ENCODE measurements at regions not wholly inside any gene's neighbourhood (a gene's known extent, or its start where the extent isn't known, plus 50 kb on each side); places are given as distances from the start of the nearest gene placed in this dataset.
"Not testable (repeated sequence)": the region's sequence is repeated elsewhere in the genome, so short reads cannot be mapped to it uniquely, and the experiment has no call there.

DNA sequence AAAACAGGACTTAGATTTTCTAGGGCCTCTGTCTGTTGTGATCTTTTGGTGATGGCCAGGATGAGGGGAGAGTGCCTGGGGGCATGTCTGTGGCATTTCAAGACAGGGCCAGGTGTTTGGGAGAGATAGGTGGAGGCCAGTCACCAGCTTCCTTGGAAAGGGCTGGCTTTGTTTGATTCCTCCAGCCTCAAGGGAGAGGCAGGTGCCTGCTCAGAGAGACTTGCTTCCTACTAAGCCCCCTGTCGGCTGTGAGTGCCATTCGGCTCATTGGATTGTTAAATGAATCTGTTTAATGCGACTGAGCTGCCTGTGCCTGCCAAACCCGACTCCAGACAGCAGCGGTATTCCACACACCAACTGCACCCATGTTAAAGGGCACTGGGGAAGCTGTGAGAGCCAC is 304.1 kb upstream of the COBL start:
- no peak for DNase-seq (ENCODE audit: low read depth in 2 of 2)

DNA sequence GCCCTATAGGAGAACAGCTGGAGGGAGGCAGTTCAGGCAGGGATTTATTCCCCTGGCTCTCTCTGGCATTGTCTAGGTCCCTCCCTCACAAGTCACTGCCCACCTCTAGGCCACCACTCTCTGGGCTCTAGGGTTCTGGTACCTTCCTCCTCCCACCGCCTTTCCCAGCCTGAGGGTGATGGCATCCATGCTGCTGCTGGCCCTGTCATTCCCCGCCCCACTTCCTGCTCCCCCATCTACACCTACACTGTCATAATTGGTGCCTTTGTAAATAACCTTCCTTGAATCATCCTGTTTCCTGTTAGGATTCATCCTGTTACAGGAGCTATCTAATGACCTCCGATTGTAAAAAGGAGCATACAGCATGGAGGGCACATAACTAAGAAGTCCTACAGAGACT is 303.3 kb upstream of the COBL start:
- DNase-seq (ENCODE audit: low read depth in 2 of 2) = no peak

- DNase-seq (ENCODE audit: low read depth in 2 of 2) = no peak
Observed at GRCh38 chr7:51617686-51618085, 301.1 kb upstream of the COBL start.

GRCh38 chr7:51613911-51614357 is 297.3 kb upstream of the COBL start:
- no peak for DNase-seq (ENCODE audit: low read depth in 2 of 2)

GRCh38 chr7:51611937-51612336 is 295.3 kb upstream of the COBL start:
- DNase-seq (ENCODE audit: low read depth in 2 of 2) = no peak

GRCh38 chr7:51607447-51607846 is 290.8 kb upstream of the COBL start:
- no peak for DNase-seq (ENCODE audit: low read depth in 2 of 2)

- DNase-seq (ENCODE audit: low read depth in 2 of 2) = no peak
Observed at GRCh38 chr7:51606601-51607154, 290.1 kb upstream of the COBL start.

GRCh38 chr7:51602376-51602775 is 285.8 kb upstream of the COBL start:
- DNase-seq (ENCODE audit: low read depth in 2 of 2) = no peak

DNA sequence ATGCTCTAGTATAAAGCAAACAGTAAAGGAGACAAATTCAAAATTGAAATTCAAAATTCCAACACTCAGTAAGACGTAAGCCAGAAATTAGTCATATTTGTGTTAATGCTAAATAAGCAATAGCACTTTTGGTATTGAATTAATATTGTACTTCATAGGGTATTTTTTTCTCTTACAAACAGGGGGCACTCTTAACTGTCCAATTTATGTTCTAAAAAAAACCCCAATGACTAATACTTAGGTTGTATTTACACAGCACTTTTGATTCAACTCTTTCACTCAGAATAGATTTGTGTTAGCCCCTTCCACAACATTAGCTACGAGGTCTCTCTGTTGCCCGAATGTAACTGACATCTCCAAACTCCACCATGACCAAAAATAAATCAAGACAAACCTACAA is 284.9 kb upstream of the COBL start:
- DNase-seq (ENCODE audit: low read depth in 2 of 2) = no peak

DNA sequence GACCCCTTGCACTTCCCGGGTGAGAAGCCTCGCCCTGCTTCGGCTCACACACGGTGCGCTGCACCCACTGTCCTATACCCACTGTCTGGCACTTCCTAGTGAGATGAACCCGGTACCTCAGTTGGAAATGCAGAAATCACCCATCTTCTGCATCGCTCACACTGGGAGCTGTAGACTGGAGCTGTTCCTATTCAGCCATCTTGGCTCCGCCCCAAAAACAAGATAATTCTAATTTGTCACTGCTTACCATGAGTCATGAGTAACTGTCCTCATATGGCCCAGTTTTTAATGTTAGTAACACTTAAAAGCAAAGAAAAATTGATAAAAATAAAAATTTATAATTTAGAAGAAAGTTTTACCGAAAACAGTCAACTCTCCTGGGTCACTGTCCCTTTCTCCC is 283.3 kb upstream of the COBL start:
- not testable (repeated sequence) for DNase-seq (ENCODE audit: low read depth in 2 of 2)

GRCh38 chr7:51593628-51594027 is 277.0 kb upstream of the COBL start:
- DNase-seq (ENCODE audit: low read depth in 2 of 2) = no peak

DNA sequence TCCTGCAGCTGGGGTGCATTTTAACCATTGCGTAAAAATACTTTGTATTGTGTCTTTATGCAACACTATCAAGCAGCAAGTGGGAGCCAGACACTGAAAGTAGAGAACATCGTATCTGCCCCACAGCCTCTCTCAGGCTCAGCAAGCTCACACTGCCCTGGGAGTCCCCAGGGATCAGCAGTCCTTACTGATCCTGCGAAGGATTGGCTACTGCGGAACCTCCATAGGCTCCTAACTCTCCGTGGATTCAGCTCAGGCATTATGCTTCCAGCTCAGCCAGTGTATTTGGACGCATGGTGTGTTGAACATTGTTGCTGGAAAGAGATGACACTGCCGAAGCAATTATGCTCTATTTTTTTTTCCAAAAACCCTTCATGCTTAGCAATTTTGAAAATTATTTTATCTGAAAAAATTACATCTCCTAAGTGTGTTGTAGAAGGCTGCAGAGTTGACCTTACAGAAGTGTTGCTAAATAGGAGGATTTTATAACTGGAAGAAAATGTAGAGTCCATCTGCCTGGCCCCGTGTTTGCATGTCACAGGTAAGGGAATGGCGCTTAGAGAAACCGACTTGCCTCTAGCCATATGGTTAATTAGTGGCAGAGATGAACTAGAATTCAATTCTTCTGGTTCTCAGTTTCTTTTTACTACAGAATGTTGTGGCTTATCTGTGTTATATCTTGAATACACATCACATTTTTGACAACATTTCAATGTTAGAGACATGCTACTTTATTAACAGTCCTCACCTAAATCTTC is 276.4 kb upstream of the COBL start:
- DNase-seq (ENCODE audit: low read depth in 2 of 2) = no peak

GRCh38 chr7:51591223-51591622 is 274.6 kb upstream of the COBL start:
- no peak for DNase-seq (ENCODE audit: low read depth in 2 of 2)

- no peak for DNase-seq (ENCODE audit: low read depth in 2 of 2)
Observed at GRCh38 chr7:51590746-51591145, 274.1 kb upstream of the COBL start.

- DNase-seq (ENCODE audit: low read depth in 2 of 2) = no peak
Observed at GRCh38 chr7:51589111-51589510, 272.5 kb upstream of the COBL start.

- DNase-seq (ENCODE audit: low read depth in 2 of 2) = no peak
Observed at GRCh38 chr7:51587604-51588003, 271.0 kb upstream of the COBL start.

GRCh38 chr7:51577390-51577789 is 260.8 kb upstream of the COBL start:
- no peak for DNase-seq (ENCODE audit: low read depth in 2 of 2)

GRCh38 chr7:51569581-51569980 is 253.0 kb upstream of the COBL start:
- no peak for DNase-seq (ENCODE audit: low read depth in 2 of 2)

DNA sequence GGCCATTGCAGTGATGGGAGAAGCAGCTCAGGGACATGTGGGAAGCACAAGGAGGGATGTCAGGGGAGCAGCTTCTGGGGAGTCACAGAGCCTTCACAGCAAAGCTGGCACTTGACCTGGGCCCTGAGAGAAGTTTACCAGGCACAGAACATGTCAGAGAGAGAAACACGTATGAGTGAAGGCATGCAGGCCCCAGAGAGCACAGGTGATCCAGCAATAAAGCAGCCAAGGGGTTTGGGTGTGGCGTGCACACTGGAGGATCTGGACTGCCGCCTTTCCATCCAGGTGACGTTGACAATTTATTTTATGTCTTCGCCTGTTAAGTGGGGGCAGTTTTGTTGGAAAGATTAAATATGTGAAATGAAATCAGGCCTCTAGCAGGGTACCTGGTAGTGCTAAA is 252.6 kb upstream of the COBL start:
- no peak for DNase-seq (ENCODE audit: low read depth in 2 of 2)

- DNase-seq (ENCODE audit: low read depth in 2 of 2) = no peak
Observed at GRCh38 chr7:51551070-51551469, 234.5 kb upstream of the COBL start.

DNA sequence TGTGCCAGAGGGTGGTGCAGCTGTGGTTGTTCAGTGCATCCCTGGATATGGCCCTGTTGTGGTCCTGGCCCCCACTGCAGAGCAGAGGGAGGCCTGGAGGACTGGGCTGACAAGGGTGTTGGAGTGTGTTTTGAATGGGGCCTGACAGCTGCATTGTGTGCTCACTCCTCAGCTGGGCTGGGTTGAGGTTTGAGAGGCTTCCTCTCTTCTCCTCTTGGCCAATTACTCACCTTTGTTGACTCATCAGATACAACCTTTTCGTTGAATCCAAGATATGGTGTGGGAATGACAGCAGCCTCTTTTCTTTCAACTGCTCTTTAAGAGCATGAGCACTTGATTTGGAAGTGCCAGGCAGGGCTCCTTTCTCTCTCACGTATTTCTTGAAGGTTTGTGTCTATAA is 228.5 kb upstream of the COBL start:
- DNase-seq (ENCODE audit: low read depth in 2 of 2) = no peak

- DNase-seq (ENCODE audit: low read depth in 2 of 2) = no peak
Observed at GRCh38 chr7:51543801-51544553, 227.4 kb upstream of the COBL start.

DNA sequence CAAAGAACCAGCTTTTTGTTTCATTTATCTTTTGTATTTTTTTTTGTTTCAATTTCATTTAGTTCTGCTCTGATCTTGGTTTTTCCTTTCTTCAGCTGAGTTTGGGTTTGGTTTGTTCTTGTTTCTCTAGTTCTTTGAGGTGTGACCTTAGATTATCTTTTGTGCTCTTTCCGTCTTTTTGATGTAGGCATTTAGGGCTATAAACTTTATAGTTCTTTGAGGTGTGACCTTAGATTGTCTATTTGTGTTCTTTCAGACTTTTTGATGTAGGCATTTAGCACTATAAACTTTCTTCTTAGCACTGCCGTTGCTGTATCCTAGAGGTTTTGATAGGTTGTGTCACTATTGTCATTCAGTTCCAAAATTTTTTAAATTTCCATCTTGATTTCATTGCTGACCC is 224.3 kb upstream of the COBL start:
- DNase-seq (ENCODE audit: low read depth in 2 of 2) = not testable (repeated sequence)

All from activated CD8-positive, alpha-beta memory T cell treated with anti-CD3 and anti-CD28 coated beads for 4 hours (primary cell).